ENCODE measurements at regions not wholly inside any gene's neighbourhood (a gene's known extent, or its start where the extent isn't known, plus 50 kb on each side); places are given as distances from the start of the nearest gene placed in this dataset.

DNA sequence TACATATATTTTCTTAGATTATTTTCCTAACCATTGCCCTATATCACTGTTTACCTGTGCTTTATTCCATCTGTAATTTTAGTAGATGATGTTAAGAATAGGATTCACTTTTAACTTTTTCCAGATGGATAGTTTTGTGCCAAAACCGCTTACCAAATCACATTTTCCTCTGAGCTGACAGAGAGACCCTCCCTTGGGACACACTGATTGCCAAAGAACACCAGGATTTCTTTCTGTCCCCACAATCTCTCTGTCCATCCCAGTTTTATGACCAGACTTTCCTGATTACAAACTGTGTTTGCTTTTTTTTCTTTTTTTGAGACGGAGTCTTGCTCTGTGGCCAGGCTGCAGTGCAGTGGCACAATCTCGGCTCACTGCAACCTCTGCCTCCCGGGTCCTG lies 81.3 kb upstream of the SPATA31C2 start:
- TF ChIP-seq, protein P1, sequence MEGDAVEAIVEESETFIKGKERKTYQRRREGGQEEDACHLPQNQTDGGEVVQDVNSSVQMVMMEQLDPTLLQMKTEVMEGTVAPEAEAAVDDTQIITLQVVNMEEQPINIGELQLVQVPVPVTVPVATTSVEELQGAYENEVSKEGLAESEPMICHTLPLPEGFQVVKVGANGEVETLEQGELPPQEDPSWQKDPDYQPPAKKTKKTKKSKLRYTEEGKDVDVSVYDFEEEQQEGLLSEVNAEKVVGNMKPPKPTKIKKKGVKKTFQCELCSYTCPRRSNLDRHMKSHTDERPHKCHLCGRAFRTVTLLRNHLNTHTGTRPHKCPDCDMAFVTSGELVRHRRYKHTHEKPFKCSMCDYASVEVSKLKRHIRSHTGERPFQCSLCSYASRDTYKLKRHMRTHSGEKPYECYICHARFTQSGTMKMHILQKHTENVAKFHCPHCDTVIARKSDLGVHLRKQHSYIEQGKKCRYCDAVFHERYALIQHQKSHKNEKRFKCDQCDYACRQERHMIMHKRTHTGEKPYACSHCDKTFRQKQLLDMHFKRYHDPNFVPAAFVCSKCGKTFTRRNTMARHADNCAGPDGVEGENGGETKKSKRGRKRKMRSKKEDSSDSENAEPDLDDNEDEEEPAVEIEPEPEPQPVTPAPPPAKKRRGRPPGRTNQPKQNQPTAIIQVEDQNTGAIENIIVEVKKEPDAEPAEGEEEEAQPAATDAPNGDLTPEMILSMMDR (IDR thresholded peaks at IDR 0.05; ENCODE audit: insufficient read depth in 1 of 2, low read depth in 1 of 2, low read length in 1 of 2, severe bottlenecking in 1 of 2, unreplicated experiment in 1 of 2) = no peak

DNA sequence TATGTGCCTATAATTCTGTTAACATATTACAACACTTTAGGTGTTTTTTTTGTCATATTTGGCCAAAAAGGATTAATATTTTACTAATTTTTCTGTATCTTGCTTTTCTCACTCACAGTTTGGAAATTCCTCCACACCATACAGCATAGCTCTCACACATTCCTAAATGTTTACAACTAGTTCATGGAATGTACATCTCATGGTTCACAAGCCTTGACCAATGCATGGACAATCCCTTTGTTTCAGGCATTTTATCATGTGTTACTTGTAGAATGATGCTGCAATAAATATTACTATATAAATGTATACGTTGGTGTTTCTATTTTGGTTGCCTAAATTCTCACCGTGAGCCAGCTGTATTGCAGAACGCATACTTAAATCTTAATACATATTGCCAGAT lies 80.5 kb upstream of the SPATA31C2 start:
- Mint-ChIP-seq H3K27me3 (ENCODE audit: insufficient read depth, unreplicated experiment) (no peaks in the 10 kb centered on the region), H3K36me3 (ENCODE audit: insufficient read depth, unreplicated experiment) (no peaks in the 10 kb centered on the region), H3K4me1 (ENCODE audit: low read depth, unreplicated experiment) (no peaks in the 10 kb centered on the region), H3K27ac (ENCODE audit: unreplicated experiment) (no peak overlapping the region), H3K4me3 (ENCODE audit: unreplicated experiment) (no peak overlapping the region), H3K9me3 (ENCODE audit: unreplicated experiment) (peaks cover 4% of the 10 kb centered on the region)
- H3K9me3 ChIP-seq = no peaks in the 10 kb centered on the region
- no peaks in the 10 kb centered on the region for H3K27me3 ChIP-seq (replicated peaks; ENCODE audit: control insufficient read depth, insufficient read depth, low read length)
- H3K4me3 ChIP-seq (ENCODE audit: low read depth, low read length) = no peak overlapping the region
- H3K4me1 ChIP-seq = no peaks in the 10 kb centered on the region
- no TSS peak for BruUV-seq (replicated peaks)
- ChIA-PET CTCF (no interaction called here), POLR2A (no interaction called here)
- no peaks in the 10 kb centered on the region for H3K36me3 ChIP-seq (ENCODE audit: control insufficient read depth, insufficient read depth, low read length)
- TF ChIP-seq, protein P1 (IDR thresholded peaks at IDR 0.05; ENCODE audit: insufficient read depth in 1 of 2, low read depth in 1 of 2, low read length in 1 of 2, severe bottlenecking in 1 of 2, unreplicated experiment in 1 of 2) = no peak
- DNase-seq = no peak
- intact Hi-C loops (cut with micrococcal nuclease; ENCODE audit: unreplicated experiment) = no loop called here

More for the DNA sequence above, 81.3 kb upstream of the SPATA31C2 start:
- no peak for DNase-seq
- H3K9me3 ChIP-seq = no peaks in the 10 kb centered on the region
- H3K4me1 ChIP-seq = no peaks in the 10 kb centered on the region
- H3K4me3 Mint-ChIP-seq (ENCODE audit: unreplicated experiment) = no peak overlapping the region
- H3K27ac Mint-ChIP-seq (ENCODE audit: unreplicated experiment) = no peak overlapping the region
- H3K9me3 Mint-ChIP-seq (ENCODE audit: unreplicated experiment) = no peaks in the 10 kb centered on the region
- H3K36me3 Mint-ChIP-seq (ENCODE audit: insufficient read depth, unreplicated experiment) = no peaks in the 10 kb centered on the region
- no peaks in the 10 kb centered on the region for H3K27me3 Mint-ChIP-seq (ENCODE audit: insufficient read depth, unreplicated experiment)
- H3K27me3 ChIP-seq (replicated peaks; ENCODE audit: control insufficient read depth, insufficient read depth, low read length) = no peaks in the 10 kb centered on the region
- H3K4me3 ChIP-seq (ENCODE audit: low read depth, low read length) = no peak overlapping the region
- intact Hi-C loops (cut with micrococcal nuclease; ENCODE audit: unreplicated experiment) = no loop called here
- BruUV-seq (replicated peaks) = no TSS peak
- H3K4me1 Mint-ChIP-seq (ENCODE audit: low read depth, unreplicated experiment) = no peaks in the 10 kb centered on the region
- POLR2A ChIA-PET = no interaction called here
- CTCF ChIA-PET = no interaction called here
- H3K36me3 ChIP-seq (ENCODE audit: control insufficient read depth, insufficient read depth, low read length) = no peaks in the 10 kb centered on the region

DNA sequence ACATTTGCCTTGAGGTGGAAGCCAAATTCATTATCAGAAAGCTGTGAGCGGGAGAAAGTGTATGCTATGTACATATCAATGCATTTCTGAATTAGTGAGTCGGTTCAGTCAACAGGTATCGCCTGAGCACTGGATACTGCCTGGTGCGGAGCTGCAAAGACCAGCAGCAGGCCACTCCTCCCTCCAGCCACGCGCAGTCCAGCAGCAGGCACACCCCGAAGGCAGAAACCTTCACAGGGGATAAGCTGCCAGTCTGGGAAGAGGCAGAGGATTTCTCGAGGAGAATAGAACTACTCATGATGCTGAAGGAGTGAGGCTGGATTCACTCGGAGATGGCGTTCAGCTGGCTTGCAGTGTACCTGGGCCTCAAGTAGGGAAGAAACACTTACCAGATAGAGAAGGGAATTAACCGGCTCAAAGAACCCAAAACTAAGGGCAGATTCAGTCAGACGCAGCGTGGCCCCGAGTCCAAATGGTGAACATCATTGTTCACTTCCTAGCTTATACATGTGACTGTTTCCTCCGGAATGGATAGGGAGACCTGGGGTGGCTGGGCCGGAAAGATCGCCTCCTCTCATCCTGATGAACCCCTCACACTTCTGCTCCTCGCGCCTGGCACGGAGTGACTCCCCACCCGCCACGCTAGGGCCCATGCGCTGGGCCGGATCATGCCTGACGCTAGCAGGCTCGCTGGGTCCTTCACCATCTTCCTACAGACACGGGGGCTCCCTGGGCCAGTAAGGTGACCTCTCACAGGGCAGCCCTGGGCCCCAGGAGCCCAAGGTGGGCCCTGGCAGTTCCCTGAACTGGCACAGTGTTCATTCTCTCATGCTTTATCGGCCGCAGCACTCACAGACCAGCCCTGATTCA lies 78.1 kb upstream of the SPATA31C2 start:
- TF ChIP-seq, protein P1 (IDR thresholded peaks at IDR 0.05; ENCODE audit: insufficient read depth in 1 of 2, low read depth in 1 of 2, low read length in 1 of 2, severe bottlenecking in 1 of 2, unreplicated experiment in 1 of 2) = no peak
- H3K4me1 ChIP-seq = no peaks in the 10 kb centered on the region
- Mint-ChIP-seq H3K4me3 (ENCODE audit: unreplicated experiment) (no peak overlapping the region), H3K27ac (ENCODE audit: unreplicated experiment) (no peak overlapping the region), H3K27me3 (ENCODE audit: insufficient read depth, unreplicated experiment) (no peaks in the 10 kb centered on the region), H3K36me3 (ENCODE audit: insufficient read depth, unreplicated experiment) (no peaks in the 10 kb centered on the region), H3K9me3 (ENCODE audit: unreplicated experiment) (peaks cover 10% of the 10 kb centered on the region), H3K4me1 (ENCODE audit: low read depth, unreplicated experiment) (no peaks in the 10 kb centered on the region)
- H3K9me3 ChIP-seq = no peaks in the 10 kb centered on the region
- no peaks in the 10 kb centered on the region for H3K36me3 ChIP-seq (ENCODE audit: control insufficient read depth, insufficient read depth, low read length)
- ChIA-PET POLR2A (no interaction called here), CTCF (no interaction called here)
- no peaks in the 10 kb centered on the region for H3K27me3 ChIP-seq (replicated peaks; ENCODE audit: control insufficient read depth, insufficient read depth, low read length)
- intact Hi-C loops (cut with micrococcal nuclease; ENCODE audit: unreplicated experiment) = no loop called here
- no TSS peak for BruUV-seq (replicated peaks)
- no peak for DNase-seq
- no peak overlapping the region for H3K4me3 ChIP-seq (ENCODE audit: low read depth, low read length)
